Endodermal cell (in vitro differentiated cells): ENCODE measurements at regions not wholly inside any gene's neighbourhood (a gene's known extent, or its start where the extent isn't known, plus 50 kb on each side); places are given as distances from the start of the nearest gene placed in this dataset.

Source experiments
- DNase-seq: peaks from one replicate; pipeline ENCODE4 v3.0.0-alpha.2; 2017
- H3K27ac ChIP-seq: 2 replicates; pipeline ENCODE4 v1.5.1; 2013; ENCODE audit warnings: mild to moderate bottlenecking, low read depth, low read length, moderate library complexity
- H3K27me3 ChIP-seq: 2 replicates; pipeline ENCODE4 v1.6.1; 2013; ENCODE audit warnings: mild to moderate bottlenecking, low read length, moderate library complexity; ENCODE audit not compliant: insufficient read depth, control insufficient read depth, poor library complexity, severe bottlenecking
- H3K36me3 ChIP-seq: 2 replicates; pipeline ENCODE4 v1.7.0; 2013; ENCODE audit warnings: mild to moderate bottlenecking, low read length, moderate library complexity; ENCODE audit not compliant: control insufficient read depth, insufficient read depth
- H3K4me1 ChIP-seq: one replicate; pipeline ENCODE4 v1.7.0; 2013; ENCODE audit warnings: low read length; ENCODE audit not compliant: control insufficient read depth, insufficient read depth
- H3K4me3 ChIP-seq: 2 replicates; pipeline ENCODE4 v1.5.1; 2013; ENCODE audit warnings: mild to moderate bottlenecking, low read length, moderate library complexity
- H3K9ac ChIP-seq: 2 replicates; pipeline ENCODE4 v1.6.1; 2013; ENCODE audit warnings: mild to moderate bottlenecking, low read length, moderate library complexity; ENCODE audit not compliant: poor library complexity, severe bottlenecking; ENCODE audit errors: extremely low read depth
- H3K9me3 ChIP-seq: 2 replicates; pipeline ENCODE4 v1.6.1; 2013; ENCODE audit warnings: mild to moderate bottlenecking, low read length, moderate library complexity; ENCODE audit not compliant: control insufficient read depth
- H3K27ac Mint-ChIP-seq: 2 replicates; pipeline ENCODE4 v1.8.0; 2020; ENCODE audit warnings: mixed read lengths
- H3K27me3 Mint-ChIP-seq: 2 replicates; pipeline ENCODE4 v1.8.0; 2021; ENCODE audit warnings: mild to moderate bottlenecking, mixed read lengths; ENCODE audit not compliant: insufficient read depth
- H3K36me3 Mint-ChIP-seq: 2 replicates; pipeline ENCODE4 v1.8.0; 2020; ENCODE audit warnings: low read depth, mixed read lengths
- H3K4me1 Mint-ChIP-seq: 2 replicates; pipeline ENCODE4 v1.8.0; 2020; ENCODE audit warnings: mixed read lengths
- H3K4me3 Mint-ChIP-seq: 2 replicates; pipeline ENCODE4 v1.8.0; 2020; ENCODE audit warnings: mild to moderate bottlenecking, moderate library complexity, mixed read lengths
- H3K9me3 Mint-ChIP-seq: 2 replicates; pipeline ENCODE4 v1.8.0; 2020; ENCODE audit warnings: mild to moderate bottlenecking, mixed read lengths
- WGBS, 2 experiments: methylation state at CpG; one replicate each; pipeline versions ENCODE4 v1.1.5 to v1.1.7; 2013; ENCODE audit warnings: missing lambda C conversion rate in 2 of 2, mixed read lengths in 1 of 2; ENCODE audit not compliant: insufficient coverage in 1 of 2, insufficient read length in 1 of 2; 5-methylcytosine and 5-hydroxymethylcytosine counted together
- TF ChIP-seq, protein P1 (sequence below): fragments of 200-600 bp; sonication (generic); conservative IDR thresholded peaks from 2 replicates; pipeline ENCODE4 v1.5.0; 2021; ENCODE audit warnings: antibody characterized with exemption, mild to moderate bottlenecking

DNA sequence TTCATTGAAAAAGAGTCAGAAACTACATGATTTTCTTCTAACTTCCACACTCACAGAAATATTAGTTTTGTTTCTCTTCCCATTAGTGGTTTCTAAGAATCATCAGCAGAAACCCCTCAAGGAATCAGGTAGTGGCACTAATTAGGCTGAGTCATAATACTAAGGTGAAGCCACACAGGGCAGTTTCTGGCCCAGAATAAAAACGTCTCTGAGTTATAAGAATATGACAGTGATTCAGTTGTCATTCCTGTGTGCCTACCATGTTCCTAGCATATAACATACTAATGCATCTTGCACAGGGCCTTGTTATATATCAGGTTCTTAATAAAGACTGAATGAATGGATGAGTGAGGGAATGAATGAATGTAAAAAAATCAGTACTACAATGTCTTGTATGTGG is 206.0 kb upstream of the PLEKHG7 start:
- Mint-ChIP-seq H3K27me3 (no peaks in the 10 kb centered on the region), H3K4me1 (peaks cover 2% of the 10 kb centered on the region), H3K4me3 (no peak overlapping the region), H3K36me3 (no peaks in the 10 kb centered on the region), H3K9me3 (peaks cover 4% of the 10 kb centered on the region), H3K27ac (no peak overlapping the region)
- Histone ChIP-seq H3K4me3 (no peak overlapping the region), H3K4me1 (no peaks in the 10 kb centered on the region), H3K9ac (no peak overlapping the region), H3K9me3 (peaks cover 6% of the 10 kb centered on the region), H3K27ac (no peak overlapping the region), H3K36me3 (no peaks in the 10 kb centered on the region), H3K27me3 (no peaks in the 10 kb centered on the region)
- TF ChIP-seq, protein P1, sequence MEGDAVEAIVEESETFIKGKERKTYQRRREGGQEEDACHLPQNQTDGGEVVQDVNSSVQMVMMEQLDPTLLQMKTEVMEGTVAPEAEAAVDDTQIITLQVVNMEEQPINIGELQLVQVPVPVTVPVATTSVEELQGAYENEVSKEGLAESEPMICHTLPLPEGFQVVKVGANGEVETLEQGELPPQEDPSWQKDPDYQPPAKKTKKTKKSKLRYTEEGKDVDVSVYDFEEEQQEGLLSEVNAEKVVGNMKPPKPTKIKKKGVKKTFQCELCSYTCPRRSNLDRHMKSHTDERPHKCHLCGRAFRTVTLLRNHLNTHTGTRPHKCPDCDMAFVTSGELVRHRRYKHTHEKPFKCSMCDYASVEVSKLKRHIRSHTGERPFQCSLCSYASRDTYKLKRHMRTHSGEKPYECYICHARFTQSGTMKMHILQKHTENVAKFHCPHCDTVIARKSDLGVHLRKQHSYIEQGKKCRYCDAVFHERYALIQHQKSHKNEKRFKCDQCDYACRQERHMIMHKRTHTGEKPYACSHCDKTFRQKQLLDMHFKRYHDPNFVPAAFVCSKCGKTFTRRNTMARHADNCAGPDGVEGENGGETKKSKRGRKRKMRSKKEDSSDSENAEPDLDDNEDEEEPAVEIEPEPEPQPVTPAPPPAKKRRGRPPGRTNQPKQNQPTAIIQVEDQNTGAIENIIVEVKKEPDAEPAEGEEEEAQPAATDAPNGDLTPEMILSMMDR: no peak
- WGBS, 2 experiments: 94% methylated on average over 1 of the region's 1 CpG; no CpG with 5 or more reads in 1 of the 2 experiments
- no peak for DNase-seq

DNA sequence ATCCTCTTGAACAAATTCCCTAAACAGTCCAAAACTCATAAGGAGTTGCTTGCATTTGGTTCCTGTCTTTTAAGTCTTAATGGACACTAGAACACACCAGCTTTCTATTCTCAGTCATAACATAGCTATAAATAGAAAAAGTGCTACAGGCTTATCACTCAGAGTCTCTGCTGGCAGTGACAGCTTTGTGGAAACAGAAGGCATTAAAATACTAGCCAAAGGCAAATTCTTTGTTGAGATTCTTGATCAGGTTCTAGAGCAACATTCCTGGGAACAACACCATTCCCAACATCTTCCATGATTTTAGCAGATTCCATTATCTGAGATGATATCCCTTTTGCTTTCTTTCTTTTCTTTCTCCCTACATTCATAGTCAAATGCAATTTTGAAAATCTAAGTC is 207.7 kb upstream of the PLEKHG7 start:
- Mint-ChIP-seq H3K27ac (no peak overlapping the region), H3K36me3 (peaks cover 1% of the 10 kb centered on the region), H3K4me1 (peaks cover 2% of the 10 kb centered on the region), H3K27me3 (no peaks in the 10 kb centered on the region), H3K4me3 (no peak overlapping the region), H3K9me3 (peaks cover 11% of the 10 kb centered on the region)
- H3K9me3 ChIP-seq: peaks cover 9% of the 10 kb centered on the region
- no peak overlapping the region for H3K9ac ChIP-seq
- no peak overlapping the region for H3K4me3 ChIP-seq
- DNase-seq: no peak
- H3K4me1 ChIP-seq: no peaks in the 10 kb centered on the region
- H3K27ac ChIP-seq: no peak overlapping the region
- no peaks in the 10 kb centered on the region for H3K36me3 ChIP-seq
- H3K27me3 ChIP-seq: no peaks in the 10 kb centered on the region
- TF ChIP-seq, protein P1: no peak

DNA sequence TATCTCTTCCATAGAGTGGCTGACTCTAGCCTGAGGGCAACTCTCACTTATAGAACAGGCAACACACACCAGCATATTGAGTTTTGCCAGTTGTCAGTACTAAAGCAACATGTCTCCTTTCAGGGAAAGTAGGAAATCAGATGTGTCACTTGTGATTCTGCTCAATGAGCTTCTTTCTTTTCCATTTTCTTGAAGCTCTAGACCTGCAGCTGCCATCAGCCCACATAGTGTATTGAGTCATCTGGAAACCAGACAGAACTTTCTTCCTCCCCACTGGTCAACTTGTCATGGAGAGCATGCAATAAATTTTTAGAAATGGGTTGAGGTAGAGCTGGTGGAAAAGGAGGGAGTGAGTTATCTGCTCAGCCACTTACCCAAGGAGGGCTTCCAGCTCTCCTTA is 209.0 kb upstream of the PLEKHG7 start:
- Mint-ChIP-seq H3K36me3 (peaks cover 1% of the 10 kb centered on the region), H3K27ac (no peak overlapping the region), H3K4me1 (peaks cover 8% of the 10 kb centered on the region), H3K27me3 (no peaks in the 10 kb centered on the region), H3K4me3 (no peak overlapping the region), H3K9me3 (peaks cover 11% of the 10 kb centered on the region)
- Histone ChIP-seq H3K27ac (no peak overlapping the region), H3K9ac (no peak overlapping the region), H3K9me3 (peaks cover 9% of the 10 kb centered on the region), H3K4me3 (no peak overlapping the region), H3K4me1 (no peaks in the 10 kb centered on the region), H3K36me3 (no peaks in the 10 kb centered on the region), H3K27me3 (no peaks in the 10 kb centered on the region)
- no peak for DNase-seq
- TF ChIP-seq, protein P1: no peak
